HEK293 (cell line): ENCODE measurements at regions not wholly inside any gene's neighbourhood (a gene's known extent, or its start where the extent isn't known, plus 50 kb on each side); places are given as distances from the start of the nearest gene placed in this dataset.

Experiments
- CTCF ChIP-seq: fragments of 450-650 bp; formaldehyde crosslinking; IDR thresholded peaks from 2 replicates; pipeline ENCODE4 v1.5.1; 2016; ENCODE audit warnings: missing biosample characterization, missing genetic modification characterization
- ZSCAN30 ChIP-seq: fragments of 450-650 bp; IDR thresholded peaks from 2 replicates; pipeline ENCODE4 v1.5.1; 2018; ENCODE audit warnings: missing biosample characterization, mild to moderate bottlenecking, missing genetic modification characterization, moderate library complexity

GRCh38 chr20:4444404-4444803 is 195.3 kb upstream of the ADRA1D start:
- TF ChIP-seq CTCF (tag by site-specific recombination) (no peak), ZSCAN30 (no peak)
